ENCODE measurements at regions not wholly inside any gene's neighbourhood (a gene's known extent, or its start where the extent isn't known, plus 50 kb on each side); places are given as distances from the start of the nearest gene placed in this dataset.

DNA sequence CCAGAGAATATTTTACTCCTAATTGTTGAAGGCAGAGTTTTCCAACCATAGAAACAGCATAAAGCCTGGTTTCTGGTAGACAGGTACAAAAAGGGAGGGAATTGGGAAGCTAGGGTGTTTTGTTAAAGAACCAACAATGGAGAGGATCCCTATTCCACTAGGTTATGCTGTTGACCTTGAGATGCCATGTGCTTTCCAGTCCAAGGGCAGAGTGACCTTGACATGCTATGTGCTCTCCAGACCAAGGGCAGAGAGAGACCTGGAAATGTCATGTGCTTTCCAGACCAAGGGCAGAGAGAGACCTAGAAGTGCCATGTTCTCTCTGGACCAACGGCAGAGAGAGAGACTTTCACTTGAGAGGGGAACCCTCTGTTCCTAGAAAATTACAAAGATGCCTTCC, 1043.8 kb upstream of the FBXO33 start:
- no peak for TF ChIP-seq ZFX (IDR thresholded peaks at IDR 0.05)
- TF ChIP-seq, protein P1, sequence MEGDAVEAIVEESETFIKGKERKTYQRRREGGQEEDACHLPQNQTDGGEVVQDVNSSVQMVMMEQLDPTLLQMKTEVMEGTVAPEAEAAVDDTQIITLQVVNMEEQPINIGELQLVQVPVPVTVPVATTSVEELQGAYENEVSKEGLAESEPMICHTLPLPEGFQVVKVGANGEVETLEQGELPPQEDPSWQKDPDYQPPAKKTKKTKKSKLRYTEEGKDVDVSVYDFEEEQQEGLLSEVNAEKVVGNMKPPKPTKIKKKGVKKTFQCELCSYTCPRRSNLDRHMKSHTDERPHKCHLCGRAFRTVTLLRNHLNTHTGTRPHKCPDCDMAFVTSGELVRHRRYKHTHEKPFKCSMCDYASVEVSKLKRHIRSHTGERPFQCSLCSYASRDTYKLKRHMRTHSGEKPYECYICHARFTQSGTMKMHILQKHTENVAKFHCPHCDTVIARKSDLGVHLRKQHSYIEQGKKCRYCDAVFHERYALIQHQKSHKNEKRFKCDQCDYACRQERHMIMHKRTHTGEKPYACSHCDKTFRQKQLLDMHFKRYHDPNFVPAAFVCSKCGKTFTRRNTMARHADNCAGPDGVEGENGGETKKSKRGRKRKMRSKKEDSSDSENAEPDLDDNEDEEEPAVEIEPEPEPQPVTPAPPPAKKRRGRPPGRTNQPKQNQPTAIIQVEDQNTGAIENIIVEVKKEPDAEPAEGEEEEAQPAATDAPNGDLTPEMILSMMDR (conservative IDR thresholded peaks at IDR 0.05), result no peak

DNA sequence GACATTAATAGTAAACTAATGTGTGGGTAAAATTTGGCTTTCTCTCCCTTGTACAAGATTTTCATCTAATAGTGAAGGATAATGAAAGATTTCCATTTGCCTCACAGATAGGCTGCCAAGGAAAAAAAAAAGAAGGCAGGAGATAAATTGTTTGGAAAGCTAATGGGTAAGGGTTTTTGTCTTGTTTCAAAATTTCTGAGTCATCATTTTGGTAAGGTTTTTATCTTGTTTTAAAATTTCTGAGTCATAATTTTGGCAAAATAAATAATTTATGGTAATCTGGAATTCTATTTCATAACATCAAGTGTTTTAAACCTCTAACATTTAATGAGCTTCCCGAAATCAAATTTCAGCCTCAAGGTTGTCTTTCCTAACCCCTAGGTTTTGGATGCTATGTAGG, 1035.7 kb upstream of the FBXO33 start:
- H3K27ac ChIP-seq, result no peak overlapping the region
- no peak for TF ChIP-seq ZFX (IDR thresholded peaks at IDR 0.05)
- TF ChIP-seq, protein P1 (conservative IDR thresholded peaks at IDR 0.05), result no peak

More for the DNA sequence above, 1043.8 kb upstream of the FBXO33 start:
- no peak overlapping the region for H3K27ac ChIP-seq

DNA sequence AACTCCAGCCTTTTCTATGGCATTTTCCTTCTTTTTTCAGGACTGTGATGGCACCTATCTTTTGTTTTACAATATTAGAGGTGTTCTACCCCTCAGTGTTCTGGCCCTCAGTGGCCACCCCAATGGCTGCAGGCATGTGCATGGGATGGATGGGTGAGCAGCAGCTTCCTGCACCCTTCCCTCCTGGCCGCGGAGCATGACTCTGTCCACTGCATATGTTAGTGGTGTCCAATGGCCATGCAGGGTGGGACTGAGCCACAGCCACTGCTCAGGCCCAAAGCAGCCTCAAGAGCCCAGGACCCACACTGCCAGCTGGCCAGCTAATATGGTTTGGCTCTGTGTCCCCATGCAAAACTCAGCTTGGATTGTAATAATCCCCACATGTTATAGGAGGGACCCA, 1032.3 kb upstream of the FBXO33 start:
- no peak overlapping the region for H3K27ac ChIP-seq
- TF ChIP-seq, protein P1 (conservative IDR thresholded peaks at IDR 0.05), result no peak

DNA sequence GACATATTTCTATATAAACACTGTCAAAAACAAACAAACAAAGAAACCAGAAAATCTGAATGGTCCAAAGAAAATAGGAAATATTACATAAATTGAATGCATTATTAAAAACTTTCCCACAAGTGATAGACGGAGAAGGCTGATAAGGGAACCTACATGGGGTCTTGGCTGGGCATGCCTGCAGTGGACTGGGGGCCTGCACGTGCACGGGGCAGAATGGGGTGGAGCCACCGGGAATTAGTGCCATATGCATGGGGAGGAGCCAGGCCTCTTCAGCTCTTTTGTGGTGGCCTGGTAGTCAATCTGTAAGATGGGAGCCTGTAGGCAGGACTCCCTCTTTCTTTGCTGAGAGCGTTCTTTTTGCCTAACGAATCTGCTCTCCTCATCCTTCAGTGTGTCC, 1031.7 kb upstream of the FBXO33 start:
- no peak overlapping the region for H3K27ac ChIP-seq
- TF ChIP-seq, protein P1 (conservative IDR thresholded peaks at IDR 0.05), result no peak
- TF ChIP-seq ZFX (IDR thresholded peaks at IDR 0.05), result no peak

GRCh38 chr14:40452674-40453073, 1020.4 kb upstream of the FBXO33 start:
- no peak overlapping the region for H3K27ac ChIP-seq
- TF ChIP-seq, protein P1 (conservative IDR thresholded peaks at IDR 0.05), result no peak
- no peak for TF ChIP-seq ZFX (IDR thresholded peaks at IDR 0.05)

- TF ChIP-seq, protein P1 (conservative IDR thresholded peaks at IDR 0.05), result no peak
- no peak for TF ChIP-seq ZFX (IDR thresholded peaks at IDR 0.05)
- no peak overlapping the region for H3K27ac ChIP-seq
These were observed 1014.8 kb upstream of the FBXO33 start for GRCh38 chr14:40447017-40447416.

DNA sequence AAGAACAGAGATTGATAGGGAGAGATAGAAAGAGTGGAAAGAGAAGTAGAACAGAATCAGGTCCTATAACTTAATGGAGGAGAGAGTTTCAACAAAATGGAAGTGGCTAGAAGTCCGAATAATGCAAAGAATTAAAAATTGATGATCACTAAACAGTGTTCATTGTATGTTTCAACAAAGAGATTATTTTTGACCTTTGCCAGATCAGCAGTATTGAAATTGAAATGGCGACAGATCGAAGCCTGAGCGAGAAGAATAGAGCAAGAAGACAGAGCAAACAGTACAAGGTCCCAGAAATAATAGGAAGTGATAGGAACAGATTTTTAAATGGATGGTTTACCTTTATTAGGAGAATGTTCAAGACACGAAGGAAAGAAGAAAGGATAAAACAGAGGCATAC, 1012.8 kb upstream of the FBXO33 start:
- H3K27ac ChIP-seq, result no peak overlapping the region
- TF ChIP-seq, protein P1 (conservative IDR thresholded peaks at IDR 0.05), result no peak
- TF ChIP-seq ZFX (IDR thresholded peaks at IDR 0.05), result no peak

Data from C4-2B (cell line).